HPDE6-E6E7 (cell line): ENCODE measurements at regions not wholly inside any gene's neighbourhood (a gene's known extent, or its start where the extent isn't known, plus 50 kb on each side); places are given as distances from the start of the nearest gene placed in this dataset.
"Not testable (repeated sequence)": the region's sequence is repeated elsewhere in the genome, so short reads cannot be mapped to it uniquely, and the experiment has no call there.

ENCODE experiments used
- DNase-seq: peaks from one replicate; pipeline ENCODE4 v3.0.0; 2011; ENCODE audit warnings: missing footprints; ENCODE audit errors: extremely low spot score

GRCh38 chr13:32828711-32829110 lies 187.5 kb upstream of the KL start:
- no peak for DNase-seq

GRCh38 chr13:32829269-32829668 lies 187.0 kb upstream of the KL start:
- DNase-seq = no peak

GRCh38 chr13:32829676-32830335 lies 186.4 kb upstream of the KL start:
- DNase-seq = peak; percentile 26

GRCh38 chr13:32830336-32831031 lies 185.7 kb upstream of the KL start:
- DNase-seq = no peak

GRCh38 chr13:32837307-32837972 lies 178.8 kb upstream of the KL start:
- no peak for DNase-seq

GRCh38 chr13:32837973-32838927 lies 178.0 kb upstream of the KL start:
- no peak for DNase-seq

- DNase-seq = no peak
Observed at GRCh38 chr13:32838945-32839344, 177.3 kb upstream of the KL start.

GRCh38 chr13:32840113-32840512 lies 176.1 kb upstream of the KL start:
- DNase-seq = no peak

- DNase-seq = no peak
Observed at GRCh38 chr13:32840989-32841713, 175.1 kb upstream of the KL start.

GRCh38 chr13:32845952-32846950 lies 170.0 kb upstream of the KL start:
- no peak for DNase-seq

- DNase-seq = not testable (repeated sequence)
Observed at GRCh38 chr13:32847976-32848375, 168.2 kb upstream of the KL start.

- no peak for DNase-seq
Observed at GRCh38 chr13:32849369-32849768, 166.9 kb upstream of the KL start.

GRCh38 chr13:32850316-32851052 lies 165.7 kb upstream of the KL start:
- no peak for DNase-seq

GRCh38 chr13:32851083-32852069 lies 164.8 kb upstream of the KL start:
- DNase-seq = no peak

GRCh38 chr13:32852526-32852925 lies 163.7 kb upstream of the KL start:
- no peak for DNase-seq

GRCh38 chr13:32857077-32857476 lies 159.1 kb upstream of the KL start:
- DNase-seq = no peak

GRCh38 chr13:32857689-32858088 lies 158.5 kb upstream of the KL start:
- no peak for DNase-seq

GRCh38 chr13:32859707-32860292 lies 156.4 kb upstream of the KL start:
- no peak for DNase-seq
